MM.1S (cell line): ENCODE measurements at regions not wholly inside any gene's neighbourhood (a gene's known extent, or its start where the extent isn't known, plus 50 kb on each side); places are given as distances from the start of the nearest gene placed in this dataset.

Source experiments
- DNase-seq: peaks from one replicate; pipeline ENCODE4 v3.0.0-alpha.2; 2015
- H2AFZ ChIP-seq: fragments of 300-600 bp; sonication (generic); 2 replicates; pipeline ENCODE4 v1.6.0; 2016; ENCODE audit warnings: antibody characterized with exemption, low read length
- H3F3A ChIP-seq: fragments of 300-600 bp; sonication (generic); 2 replicates; pipeline ENCODE4 v1.6.1; 2016; ENCODE audit warnings: mild to moderate bottlenecking, antibody characterized with exemption, low read length, moderate library complexity, mixed read lengths; ENCODE audit not compliant: insufficient read depth
- H3K27ac ChIP-seq: fragments of 300-600 bp; sonication (generic); 2 replicates; pipeline ENCODE4 v1.5.1; 2016; ENCODE audit warnings: mild to moderate bottlenecking, low read length
- H3K27me3 ChIP-seq: fragments of 300-600 bp; sonication (generic); replicated peaks from 2 replicates; pipeline ENCODE4 v1.6.0; 2016; ENCODE audit warnings: low read length; ENCODE audit not compliant: insufficient read depth
- H3K36me3 ChIP-seq: fragments of 300-600 bp; sonication (generic); replicated peaks from 2 replicates; pipeline ENCODE4 v1.6.1; 2016; ENCODE audit warnings: mild to moderate bottlenecking, low read length, mixed read lengths; ENCODE audit not compliant: insufficient read depth
- H3K4me1 ChIP-seq: fragments of 300-600 bp; sonication (generic); 2 replicates; pipeline ENCODE4 v1.6.1; 2016; ENCODE audit warnings: low read length, mixed read lengths
- H3K4me2 ChIP-seq: fragments of 300-600 bp; sonication (generic); 2 replicates; pipeline ENCODE4 v1.6.0; 2016; ENCODE audit warnings: low read depth, low read length
- H3K4me3 ChIP-seq: fragments of 300-600 bp; sonication (generic); 2 replicates; pipeline ENCODE4 v1.5.1; 2016; ENCODE audit warnings: low read length, mixed read lengths
- H3K79me2 ChIP-seq: fragments of 300-600 bp; sonication (generic); 2 replicates; pipeline ENCODE4 v1.6.1; 2016; ENCODE audit warnings: mixed run types, low read length, mixed read lengths
- H3K9ac ChIP-seq: fragments of 300-600 bp; sonication (generic); 2 replicates; pipeline ENCODE4 v1.6.1; 2016; ENCODE audit warnings: low read length, mixed read lengths
- H3K9me2 ChIP-seq: fragments of 300-600 bp; sonication (generic); replicated peaks from 2 replicates; pipeline ENCODE4 v1.6.1; 2016; ENCODE audit warnings: mild to moderate bottlenecking, low read length, mixed read lengths; ENCODE audit not compliant: insufficient read depth
- H3K9me3 ChIP-seq: fragments of 300-600 bp; sonication (generic); replicated peaks from 2 replicates; pipeline ENCODE4 v1.6.1; 2016; ENCODE audit warnings: mild to moderate bottlenecking, low read length, mixed read lengths; ENCODE audit not compliant: insufficient read depth
- H4K20me1 ChIP-seq: fragments of 300-600 bp; sonication (generic); 2 replicates; pipeline ENCODE4 v1.6.1; 2016; ENCODE audit warnings: mild to moderate bottlenecking, low read length, moderate library complexity, mixed read lengths; ENCODE audit not compliant: insufficient read depth
- CTCF ChIP-seq: fragments of 300-600 bp; sonication (generic); IDR thresholded peaks from 2 replicates; pipeline ENCODE4 v1.5.1; 2016; ENCODE audit warnings: antibody characterized with exemption, low read length, mixed read lengths
- EZH2 ChIP-seq: fragments of 300-600 bp; sonication (generic); optimal IDR thresholded peaks from 2 replicates; pipeline ENCODE3; 2017; ENCODE audit warnings: low read depth, mild to moderate bottlenecking, antibody characterized with exemption, low read length, mixed read lengths
- EZH2phosphoT487 ChIP-seq: fragments of 300-600 bp; sonication (generic); IDR thresholded peaks from 2 replicates; pipeline ENCODE4 v1.6.1; 2018; ENCODE audit warnings: antibody characterized with exemption, low read length

DNA sequence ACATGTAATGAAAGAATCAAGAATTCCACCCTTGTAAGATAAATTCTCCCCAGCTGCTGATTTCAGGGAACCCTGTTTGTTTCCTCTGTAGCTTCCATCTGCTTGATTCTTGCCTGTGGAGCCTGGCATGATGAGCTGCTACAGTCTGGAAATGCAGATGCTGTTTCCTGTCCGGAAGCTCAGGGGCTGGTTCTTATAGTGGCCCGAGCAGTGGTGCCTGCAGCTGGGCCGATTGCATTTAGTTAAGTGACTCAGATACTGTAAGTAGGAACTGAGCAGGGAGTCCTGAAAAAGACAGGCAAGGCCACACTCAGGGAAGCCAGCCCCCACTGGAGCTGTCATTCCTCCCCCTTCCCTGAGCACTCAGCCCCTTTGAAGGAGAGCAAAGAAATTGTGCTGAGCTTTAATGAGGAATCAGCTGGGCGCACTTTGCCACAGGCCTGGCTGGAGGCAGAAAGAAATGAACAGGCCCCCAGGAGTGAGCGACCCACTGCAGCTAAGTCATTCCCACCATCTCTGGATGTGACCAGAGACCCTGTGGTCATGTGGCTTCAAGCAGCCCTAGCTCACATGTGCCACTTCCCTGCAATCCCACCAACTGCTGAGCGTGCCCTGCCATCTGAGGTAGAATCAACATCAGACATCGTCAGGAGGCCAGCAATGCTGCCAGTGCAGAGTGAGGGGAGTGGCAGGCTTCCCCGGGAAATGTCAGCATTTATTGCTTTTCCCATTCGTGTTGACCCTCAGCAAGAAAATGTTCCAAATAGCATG is 206.0 kb upstream of the WWC1 start:
- H3K4me3 ChIP-seq = no peak overlapping the region
- H3K36me3 ChIP-seq = no peaks in the 10 kb centered on the region
- H3K27ac ChIP-seq = no peak overlapping the region

DNA sequence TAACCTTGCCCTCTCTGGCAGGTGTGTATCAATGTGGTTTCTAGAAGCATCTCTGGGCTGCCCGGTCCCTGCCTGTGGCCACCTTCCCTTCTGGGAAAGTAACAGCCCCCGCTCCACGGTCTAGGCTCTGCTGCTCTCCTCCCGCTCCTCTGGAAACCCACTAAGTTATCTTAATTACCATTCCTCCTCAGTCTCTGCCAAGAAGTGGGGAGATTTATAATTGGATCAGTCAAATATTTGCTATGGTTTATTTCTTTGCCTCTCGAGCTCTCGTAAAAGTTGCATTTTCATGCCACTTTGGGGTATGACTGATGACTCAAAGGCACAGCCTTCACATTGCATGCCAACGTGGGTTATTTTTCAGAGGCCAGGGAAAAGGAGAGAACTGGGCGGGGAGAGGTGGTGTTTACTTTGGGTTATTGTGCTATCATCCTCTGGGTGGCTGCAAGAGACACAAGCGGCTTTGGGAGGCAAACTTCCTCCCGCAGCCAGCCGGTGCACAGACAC is 205.3 kb upstream of the WWC1 start:
- Histone ChIP-seq H3K36me3 (no peaks in the 10 kb centered on the region), H3K4me3 (no peak overlapping the region), H3K9me2 (no peaks in the 10 kb centered on the region), H3K4me2 (no peak overlapping the region), H3K27ac (no peak overlapping the region), H3K27me3 (no peaks in the 10 kb centered on the region), H3K9me3 (no peaks in the 10 kb centered on the region), H2AFZ (no peak overlapping the region), H3K79me2 (no peaks in the 10 kb centered on the region), H4K20me1 (no peaks in the 10 kb centered on the region), H3K4me1 (no peaks in the 10 kb centered on the region), H3F3A (no peaks in the 10 kb centered on the region), H3K9ac (no peak overlapping the region)
- no peak for TF ChIP-seq CTCF
- TF ChIP-seq EZH2 = no peak
- no peak for TF ChIP-seq EZH2phosphoT487
- no peak for DNase-seq

More for the DNA sequence above, 206.0 kb upstream of the WWC1 start:
- Histone ChIP-seq H4K20me1 (no peaks in the 10 kb centered on the region), H3K9me2 (no peaks in the 10 kb centered on the region), H3F3A (no peaks in the 10 kb centered on the region), H3K4me1 (no peaks in the 10 kb centered on the region), H3K4me2 (no peak overlapping the region), H3K27me3 (no peaks in the 10 kb centered on the region), H3K9ac (no peak overlapping the region), H3K79me2 (no peaks in the 10 kb centered on the region), H2AFZ (no peak overlapping the region), H3K9me3 (no peaks in the 10 kb centered on the region)
- TF ChIP-seq CTCF (no peak), EZH2phosphoT487 (no peak), EZH2 (no peak)
- DNase-seq = peak; percentile 31

DNA sequence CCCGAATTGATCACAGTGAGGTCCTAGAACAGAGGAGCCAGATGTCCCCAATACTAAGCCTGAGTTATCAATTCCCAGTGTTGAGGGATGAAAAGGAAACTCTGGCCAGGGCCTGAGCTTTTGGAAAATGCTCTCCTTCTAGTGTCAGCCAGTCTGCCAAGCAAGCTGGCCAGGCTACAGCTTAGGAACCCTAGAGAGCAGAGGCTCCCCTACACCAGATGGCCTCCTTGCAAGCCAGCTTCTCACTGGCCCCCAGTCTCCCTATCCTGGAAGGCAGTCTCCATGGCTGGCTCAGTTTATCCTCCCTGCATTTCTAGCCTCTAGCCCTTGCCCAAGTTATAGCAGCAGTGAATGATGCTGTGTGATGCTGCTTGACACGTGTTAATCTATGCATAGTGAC is 204.7 kb upstream of the WWC1 start:
- Histone ChIP-seq H3K79me2 (no peaks in the 10 kb centered on the region), H4K20me1 (no peaks in the 10 kb centered on the region), H3K4me3 (no peak overlapping the region), H3K4me1 (no peaks in the 10 kb centered on the region), H3K4me2 (no peak overlapping the region), H3K27ac (no peak overlapping the region), H3K27me3 (no peaks in the 10 kb centered on the region), H2AFZ (no peak overlapping the region), H3K9me3 (no peaks in the 10 kb centered on the region), H3K36me3 (no peaks in the 10 kb centered on the region), H3K9me2 (no peaks in the 10 kb centered on the region), H3K9ac (no peak overlapping the region), H3F3A (no peaks in the 10 kb centered on the region)
- no peak for DNase-seq
- no peak for TF ChIP-seq EZH2phosphoT487
